Fibroblast of skin of scalp (primary cell): ENCODE measurements at regions not wholly inside any gene's neighbourhood (a gene's known extent, or its start where the extent isn't known, plus 50 kb on each side); places are given as distances from the start of the nearest gene placed in this dataset.

ENCODE experiments used
- DNase-seq: peaks from one replicate; pipeline ENCODE4 v3.0.0-alpha.2; 2013

DNA sequence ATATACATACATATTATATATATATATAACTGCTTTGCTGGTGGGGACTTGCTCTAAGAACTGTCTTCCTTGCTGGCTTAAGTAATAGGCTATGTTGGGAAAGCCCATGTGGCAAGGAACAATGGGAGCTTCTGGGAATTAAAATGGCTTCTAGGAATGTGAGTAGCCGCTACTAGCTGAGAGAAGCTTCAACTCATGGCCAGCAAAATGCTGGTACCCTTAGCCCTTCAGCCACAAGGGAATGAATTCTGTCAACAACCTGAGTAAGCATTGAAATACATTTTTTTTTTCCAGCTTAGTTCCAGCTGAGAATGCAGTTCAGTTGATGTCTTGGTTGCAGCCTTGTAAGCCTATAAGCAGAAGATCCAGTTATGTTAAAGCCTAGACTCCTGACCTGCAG is 911.7 kb upstream of the MAP3K7 start:
- no peak for DNase-seq

DNA sequence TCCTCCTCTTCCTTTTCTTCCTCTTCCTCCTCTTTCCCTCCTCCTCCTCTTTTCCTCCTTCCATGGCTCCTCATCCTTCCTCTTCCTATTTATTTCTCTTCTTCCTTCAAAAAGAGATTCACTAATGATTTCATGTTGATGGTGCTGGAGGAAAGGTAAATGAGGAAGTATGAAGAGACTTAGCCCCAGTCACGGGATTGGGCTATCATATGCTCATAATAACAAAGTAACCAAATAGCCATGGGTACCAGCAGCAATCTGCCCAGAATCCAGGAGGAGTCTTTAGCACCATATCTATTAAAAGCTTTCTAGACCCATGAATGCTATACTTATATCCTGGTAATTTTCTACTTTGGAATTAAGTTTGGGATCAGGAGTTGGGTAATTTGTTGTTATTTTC is 910.9 kb upstream of the MAP3K7 start:
- no peak for DNase-seq

DNA sequence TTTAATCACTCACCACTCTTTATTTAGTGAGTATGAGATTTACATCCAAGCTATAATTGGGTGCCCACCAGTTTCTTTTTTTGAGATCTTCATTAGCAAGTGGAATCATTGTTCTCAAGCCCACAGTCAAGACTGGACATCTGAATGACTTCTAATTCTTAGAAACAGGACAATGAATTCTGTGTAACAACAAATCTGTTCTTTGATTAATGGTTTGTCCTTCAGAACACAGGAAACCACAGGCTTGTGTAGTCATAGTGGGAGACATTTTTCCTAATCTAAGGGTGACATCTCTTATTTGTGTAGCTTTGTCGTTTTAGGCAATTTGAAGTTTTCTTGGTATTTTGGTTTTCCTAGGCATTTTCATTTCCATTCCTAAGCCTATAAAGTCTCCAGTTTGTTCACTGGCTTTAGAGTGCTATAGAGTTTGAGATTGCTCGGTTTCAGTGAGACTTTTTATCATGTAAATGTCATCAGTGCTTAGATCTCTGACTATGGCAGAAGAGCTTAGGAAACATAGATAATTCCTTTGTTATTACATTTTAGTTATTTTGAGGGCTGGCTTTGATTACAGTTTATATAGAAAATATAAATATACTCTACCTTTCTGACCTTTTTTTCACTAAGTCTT is 903.9 kb upstream of the MAP3K7 start:
- DNase-seq, result no peak

DNA sequence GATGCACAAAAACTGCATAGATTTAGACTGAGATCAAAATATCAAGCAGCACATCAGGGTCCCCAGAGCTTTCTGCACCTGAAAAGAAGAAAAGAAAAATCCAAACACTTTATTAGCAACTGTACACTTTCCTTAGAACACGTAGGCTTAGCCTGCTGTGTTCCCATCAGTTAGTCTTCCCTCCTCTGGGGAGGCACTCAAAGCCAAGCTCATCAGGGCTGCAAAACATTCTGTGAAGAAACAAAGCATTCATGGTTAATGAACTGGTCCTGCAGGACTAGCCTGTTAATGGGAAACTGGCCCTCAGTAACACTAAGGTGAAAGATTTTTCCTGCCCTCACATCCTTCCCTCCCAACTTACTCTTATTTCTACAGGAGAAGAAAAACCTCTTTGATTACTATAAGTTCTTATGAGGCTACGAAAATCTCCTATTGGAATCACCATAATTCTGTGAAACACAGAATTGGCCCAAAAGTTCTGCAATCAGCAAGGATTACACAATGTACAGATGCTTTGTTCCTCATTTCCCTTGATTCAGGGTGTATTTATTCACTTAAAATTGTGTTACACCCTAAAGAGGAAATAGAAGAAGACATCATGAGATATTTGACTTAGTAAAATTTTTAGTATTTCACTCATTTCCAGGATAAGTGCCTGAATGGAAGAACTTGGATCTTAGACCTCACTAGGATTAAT is 901.0 kb upstream of the MAP3K7 start:
- no peak for DNase-seq

DNA sequence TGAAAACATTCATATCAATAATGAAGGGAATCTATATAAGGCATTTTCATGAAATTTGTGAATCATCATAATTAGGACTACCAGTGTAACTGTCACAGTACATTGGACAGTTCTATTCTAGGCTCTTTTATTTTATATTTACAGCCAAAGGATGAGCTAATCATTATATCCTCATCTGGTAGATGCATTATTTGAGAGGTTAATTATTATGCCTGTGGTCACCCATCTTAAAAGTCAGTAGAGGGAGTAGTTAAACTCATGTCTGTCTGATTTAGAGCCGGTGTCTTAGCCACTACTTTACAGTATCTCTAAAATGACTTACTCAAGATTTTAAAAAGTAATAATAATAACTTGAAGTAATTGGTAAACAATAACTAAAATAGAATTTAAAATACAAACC is 899.3 kb upstream of the MAP3K7 start:
- DNase-seq, result no peak

DNA sequence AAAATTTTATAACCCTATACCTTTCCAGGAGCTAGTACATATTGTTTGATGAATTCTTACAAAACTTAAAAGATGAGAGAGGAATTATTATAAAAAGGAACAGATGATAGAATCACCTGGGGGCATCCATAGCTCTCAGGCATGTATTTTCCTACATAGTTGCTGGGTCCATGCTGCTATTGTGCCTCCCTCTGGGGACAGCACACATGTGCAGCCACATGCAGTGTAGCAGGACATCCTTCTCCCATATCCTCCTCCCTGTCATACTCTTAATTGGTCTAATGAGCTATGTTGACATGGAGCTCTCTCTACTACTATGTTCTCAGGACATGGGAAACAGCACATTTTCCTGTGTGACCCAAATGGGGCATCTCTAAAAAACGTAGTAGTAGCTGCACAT is 898.2 kb upstream of the MAP3K7 start:
- no peak for DNase-seq

DNA sequence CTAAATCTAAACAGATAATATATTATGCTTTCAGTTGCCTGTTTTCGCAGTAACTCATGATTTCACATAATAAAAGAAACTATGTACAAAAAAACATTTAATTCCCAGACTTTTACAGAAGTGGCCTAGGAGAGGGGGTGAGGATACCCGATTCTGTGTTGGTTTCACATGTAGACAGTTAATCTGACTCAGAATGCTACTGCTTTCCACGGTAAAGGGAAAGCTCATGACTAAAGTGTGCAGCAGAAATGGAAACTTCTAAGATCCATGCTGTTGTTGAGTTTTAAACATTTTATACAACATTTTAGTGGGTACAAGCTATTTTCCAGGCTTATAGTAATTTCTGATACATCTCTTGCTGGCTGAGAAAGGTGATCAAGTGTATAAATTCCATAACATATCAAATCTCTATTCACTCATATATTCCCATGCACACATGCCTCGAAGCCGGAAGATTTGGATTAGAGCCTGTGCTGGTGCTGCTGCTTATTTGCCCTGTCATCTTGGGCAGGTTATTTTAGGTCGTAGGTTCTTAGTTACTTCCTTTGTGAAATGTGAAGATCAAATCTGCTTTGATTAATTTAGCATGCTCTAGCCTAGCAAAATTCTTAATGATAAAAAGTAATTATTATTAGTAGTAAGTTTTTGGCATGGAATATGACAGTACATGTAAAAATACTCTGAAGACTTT is 896.7 kb upstream of the MAP3K7 start:
- DNase-seq, result no peak

DNA sequence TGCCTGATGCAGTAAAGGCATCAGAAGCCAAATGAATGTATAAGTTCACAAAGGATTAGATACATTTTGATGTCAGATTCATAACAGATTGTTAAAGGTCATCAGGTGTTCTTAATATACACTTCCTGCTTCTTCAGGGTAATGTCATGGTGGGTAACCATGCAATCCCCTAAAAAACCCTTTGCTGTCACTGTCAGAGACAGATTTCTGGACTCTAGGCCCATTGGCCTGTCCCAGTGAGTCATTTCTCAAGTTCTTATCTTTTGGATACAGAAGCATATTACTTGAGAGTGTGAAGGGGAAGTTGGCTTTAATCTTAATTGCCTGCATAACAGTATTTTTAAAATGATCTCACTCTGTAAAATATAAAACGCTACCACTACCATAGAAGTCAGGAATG is 895.6 kb upstream of the MAP3K7 start:
- DNase-seq, result no peak

DNA sequence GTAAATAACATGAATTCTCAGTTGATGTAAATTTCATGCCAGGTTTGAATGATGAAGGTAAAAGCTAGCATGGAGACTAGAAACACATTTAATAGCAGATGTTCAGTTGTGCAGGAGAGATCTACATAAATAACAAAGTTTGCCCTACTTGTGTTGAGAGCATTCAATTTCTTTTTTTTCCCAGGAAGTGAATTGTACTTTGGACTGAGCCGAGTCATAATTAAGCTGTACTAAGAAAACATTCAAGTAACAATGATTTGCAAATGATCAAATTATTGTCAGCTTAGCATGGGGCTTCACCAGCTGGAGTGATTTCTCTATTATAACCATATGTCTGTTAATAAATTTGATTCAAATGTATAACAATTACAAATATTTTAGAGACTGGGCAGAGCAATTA is 893.5 kb upstream of the MAP3K7 start:
- no peak for DNase-seq

DNA sequence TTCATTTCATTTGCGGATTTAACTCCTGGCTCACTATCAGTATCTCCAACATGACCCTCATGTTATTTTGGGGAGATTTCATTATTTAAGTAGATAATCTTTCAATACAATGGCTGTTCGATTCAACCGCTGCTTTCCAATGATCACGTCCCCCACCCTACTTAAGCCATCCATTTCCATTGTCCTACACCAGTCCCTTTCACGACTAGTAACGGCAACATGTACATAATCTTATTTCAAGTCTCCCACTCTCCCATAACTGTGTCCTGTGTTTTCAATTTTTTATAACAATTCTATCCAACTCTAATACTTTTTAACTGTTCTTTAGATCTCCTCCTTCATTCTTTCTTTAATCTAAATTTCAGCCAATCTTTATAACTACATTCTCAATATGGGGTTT is 890.8 kb upstream of the MAP3K7 start:
- no peak for DNase-seq

DNA sequence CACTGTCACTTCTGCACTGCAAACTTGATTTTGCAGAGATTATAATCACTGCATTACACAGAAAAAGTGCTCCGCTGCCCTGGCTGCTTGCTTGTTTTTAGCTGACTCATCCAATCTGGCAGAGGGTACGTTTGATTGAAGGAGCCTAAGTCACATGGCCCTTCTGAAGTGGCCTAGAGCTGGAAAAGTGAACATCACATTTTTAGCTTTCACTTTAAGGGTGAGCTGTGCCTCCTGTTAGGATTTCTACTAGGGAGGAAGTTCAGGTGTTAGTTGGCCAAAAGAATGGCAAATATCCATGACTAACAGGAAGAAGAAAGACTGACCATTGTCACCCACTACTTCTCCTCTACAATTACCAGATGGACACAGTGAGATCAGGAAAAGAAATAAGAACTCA is 889.1 kb upstream of the MAP3K7 start:
- DNase-seq, result no peak

DNA sequence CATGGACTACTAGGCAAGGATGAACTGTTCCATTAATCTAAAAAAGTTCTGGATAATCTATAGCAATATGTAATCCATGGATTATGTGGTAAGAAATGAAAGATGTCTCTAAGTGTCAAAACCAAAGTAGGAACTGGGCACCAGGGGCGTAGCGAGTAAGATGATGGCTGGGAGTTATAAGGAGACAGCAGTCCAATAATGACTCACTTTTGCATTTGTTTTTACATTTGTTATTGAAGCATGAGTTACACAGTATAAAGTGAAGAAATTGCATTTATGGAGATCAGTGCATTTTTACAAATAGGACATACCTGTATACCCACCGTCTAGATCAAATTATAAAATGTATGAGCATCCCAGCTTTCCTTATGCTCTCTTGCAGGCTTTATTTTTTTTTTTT is 878.5 kb upstream of the MAP3K7 start:
- DNase-seq, result no peak

DNA sequence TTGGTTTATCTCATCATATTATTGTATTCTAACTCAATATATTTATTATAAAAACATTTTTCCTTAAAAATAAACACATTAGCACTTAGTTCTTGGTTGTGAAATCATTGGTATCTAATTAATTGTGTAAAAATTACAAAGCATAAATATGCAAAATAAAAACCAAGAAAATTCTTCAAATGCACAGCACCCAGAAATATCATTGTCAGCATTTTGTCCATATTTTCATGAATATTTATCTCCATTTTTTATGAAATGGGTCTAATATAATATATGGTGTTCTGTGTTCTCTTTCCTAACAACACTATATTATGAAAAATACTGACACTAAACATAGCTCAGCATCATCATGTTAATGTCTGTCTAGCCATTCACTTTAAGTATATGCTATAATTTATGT is 877.8 kb upstream of the MAP3K7 start:
- DNase-seq, result no peak

DNA sequence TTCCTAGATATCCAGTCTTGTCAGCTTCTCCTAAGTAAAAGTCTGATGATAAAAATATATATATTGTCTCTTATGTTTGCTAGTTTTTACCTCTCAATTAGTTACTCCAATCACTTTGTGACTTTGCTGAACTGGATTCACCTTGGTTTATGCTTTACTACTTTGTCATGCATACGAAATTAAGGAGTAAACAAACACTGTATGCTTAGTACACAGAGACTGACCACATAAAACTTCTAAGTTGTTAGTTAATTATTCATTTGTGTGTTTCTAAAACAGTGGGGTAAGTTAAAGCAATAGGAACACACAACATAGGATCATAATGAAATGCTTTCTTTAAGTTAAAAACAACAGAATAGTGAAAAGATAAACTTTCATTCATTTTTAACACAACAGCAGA is 877.3 kb upstream of the MAP3K7 start:
- DNase-seq, result no peak

DNA sequence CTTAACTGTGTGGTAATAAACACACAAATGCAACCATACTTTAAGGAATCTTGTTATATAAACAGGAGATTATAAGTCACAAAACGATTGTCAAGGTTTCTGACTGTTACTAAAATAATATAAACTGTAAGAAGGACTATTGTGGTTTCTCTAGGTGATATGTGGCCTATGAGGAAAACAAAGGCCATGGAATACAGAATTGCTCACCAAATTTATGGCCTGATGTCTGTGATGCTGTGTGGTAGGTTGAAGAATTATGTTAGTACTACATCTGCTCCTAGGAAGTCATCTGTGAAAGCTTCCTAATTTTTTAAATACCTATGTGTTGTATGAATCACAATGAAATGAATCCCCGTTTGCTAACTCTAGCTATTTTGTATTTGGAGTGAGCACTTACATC is 875.4 kb upstream of the MAP3K7 start:
- no peak for DNase-seq

DNA sequence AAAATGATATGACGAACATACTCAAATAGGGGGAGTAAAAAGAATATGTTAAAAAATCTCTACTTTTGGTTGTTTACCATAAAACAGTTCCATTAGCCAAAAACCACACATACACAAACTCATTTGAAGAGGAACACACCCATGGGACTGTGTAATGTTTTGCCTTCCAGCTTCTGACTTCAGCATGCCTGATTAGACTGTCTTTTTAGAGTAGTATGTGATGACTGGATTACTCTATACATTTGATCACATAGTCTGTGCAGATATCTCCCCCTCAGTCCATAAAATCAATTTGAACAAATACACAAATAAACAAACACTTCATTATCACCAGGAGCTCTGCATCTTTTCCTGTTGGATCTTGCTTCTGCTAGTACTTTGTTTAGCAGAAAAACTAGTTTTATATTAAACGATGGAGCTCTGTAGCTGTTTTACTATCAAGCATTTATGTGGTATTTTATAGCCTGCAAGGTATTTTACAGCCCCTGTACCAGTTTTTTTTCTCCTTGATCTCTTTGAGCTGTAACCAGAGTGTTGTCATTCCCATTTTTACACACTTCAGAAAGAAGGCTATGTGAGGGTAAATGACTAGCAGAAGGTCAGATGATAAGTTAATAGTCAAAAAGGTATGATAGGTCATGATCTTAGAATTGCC is 866.5 kb upstream of the MAP3K7 start:
- no peak for DNase-seq

DNA sequence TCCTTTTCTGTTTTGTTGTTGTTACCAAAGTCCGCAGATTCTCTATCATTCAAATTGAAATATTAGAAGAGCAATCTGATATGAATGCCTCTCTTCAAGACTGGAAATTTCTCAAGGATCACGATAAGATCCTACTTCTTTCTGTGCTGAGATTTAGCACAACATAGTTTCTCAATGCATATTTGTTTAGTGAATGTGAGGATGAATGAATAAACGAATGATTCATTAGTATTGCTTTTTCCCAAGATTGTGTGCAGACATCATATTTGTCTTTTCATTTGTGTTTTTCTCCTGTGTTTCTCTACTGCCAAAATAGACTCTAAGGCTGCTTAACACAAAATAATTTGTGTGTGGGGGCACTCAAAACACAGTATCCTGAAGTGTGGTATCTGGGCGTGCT is 862.7 kb upstream of the MAP3K7 start:
- DNase-seq, result no peak

DNA sequence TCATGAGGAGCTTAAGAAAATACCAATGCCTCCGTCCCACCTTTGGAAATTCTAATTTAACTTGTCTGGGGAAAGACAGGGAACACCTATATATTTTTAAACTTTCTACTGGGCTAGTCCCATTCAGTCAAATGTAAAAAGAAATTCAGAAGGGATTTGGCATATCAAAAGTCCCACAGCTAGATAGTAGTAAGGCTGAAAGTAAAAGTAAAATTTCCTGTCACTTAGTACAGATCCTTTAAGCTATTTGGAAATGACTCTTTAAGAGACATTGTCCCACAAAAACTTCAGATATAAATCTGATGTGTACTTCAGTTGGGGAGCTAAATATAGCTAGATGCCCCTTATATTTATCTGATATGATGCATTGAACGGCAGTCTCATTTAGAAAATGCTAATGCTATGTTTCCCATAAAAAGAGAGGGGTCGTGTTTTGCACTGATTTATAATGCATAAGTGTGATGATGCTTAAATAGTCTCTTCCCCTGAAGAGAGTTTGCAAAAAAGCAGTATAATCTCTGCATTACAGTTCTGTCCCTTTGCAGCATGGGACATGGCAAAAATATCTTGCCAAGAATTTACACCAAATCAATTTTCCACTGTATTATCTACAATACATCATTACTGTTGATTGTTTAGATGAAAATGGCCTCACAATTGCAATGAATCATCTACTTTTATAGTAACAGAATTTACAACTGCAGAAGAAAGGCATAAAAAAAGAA is 860.8 kb upstream of the MAP3K7 start:
- no peak for DNase-seq

DNA sequence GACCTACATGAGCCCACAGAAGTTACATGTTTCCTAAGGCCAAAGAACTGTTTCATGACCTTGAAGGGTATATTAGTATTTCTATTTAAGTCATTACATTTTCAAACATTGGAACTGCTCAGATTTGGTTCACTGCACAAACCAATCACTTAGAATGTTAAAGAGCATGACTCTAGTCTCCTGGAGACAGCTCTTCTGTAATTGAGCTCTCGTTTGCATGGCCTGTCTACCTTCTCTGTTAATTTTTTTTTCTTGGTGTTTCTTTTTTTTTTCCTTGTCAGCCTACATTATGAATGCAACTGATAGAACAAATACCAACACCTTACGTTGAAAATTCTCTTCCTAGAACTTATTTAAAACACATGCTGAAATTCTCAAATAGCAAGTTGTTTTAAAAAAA is 860.2 kb upstream of the MAP3K7 start:
- no peak for DNase-seq

DNA sequence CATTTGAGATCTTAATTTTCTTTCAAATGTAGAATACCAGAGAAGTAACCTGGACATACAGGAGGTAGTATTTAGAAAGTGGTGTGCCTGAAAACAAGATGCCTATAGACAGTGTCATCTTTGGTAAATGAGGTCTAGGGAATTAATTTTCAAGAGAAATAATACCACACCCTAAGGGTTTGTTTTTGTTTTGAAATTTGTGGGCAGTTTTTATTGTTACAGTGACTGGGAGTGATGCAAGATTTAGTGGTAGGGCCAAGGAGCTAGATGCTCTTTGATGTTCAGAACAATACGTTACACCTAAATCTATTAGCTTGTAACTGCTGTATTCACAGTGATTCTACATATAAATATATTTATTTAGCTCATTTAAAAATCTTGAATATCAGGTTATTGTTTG is 856.5 kb upstream of the MAP3K7 start:
- DNase-seq, result no peak

DNA sequence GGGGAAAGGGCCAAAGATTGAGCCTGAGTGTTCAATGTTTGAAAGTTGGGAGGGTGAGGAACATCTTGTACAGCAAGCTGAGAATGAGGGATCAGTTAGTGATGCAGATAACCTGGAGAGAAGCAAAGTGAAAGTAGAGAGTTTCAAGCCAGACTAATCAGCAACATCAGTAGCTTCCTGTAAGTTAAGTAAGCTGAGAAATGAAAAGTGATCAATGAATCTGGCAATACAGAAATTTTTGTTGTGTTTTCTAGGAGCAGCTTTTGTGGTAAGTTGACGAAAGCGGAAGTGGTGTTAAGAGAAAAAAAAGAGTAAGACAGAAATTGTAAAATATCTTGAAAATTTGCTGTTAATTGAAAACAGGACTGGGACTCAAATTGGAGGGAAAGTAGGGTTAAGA is 855.5 kb upstream of the MAP3K7 start:
- DNase-seq, result no peak

DNA sequence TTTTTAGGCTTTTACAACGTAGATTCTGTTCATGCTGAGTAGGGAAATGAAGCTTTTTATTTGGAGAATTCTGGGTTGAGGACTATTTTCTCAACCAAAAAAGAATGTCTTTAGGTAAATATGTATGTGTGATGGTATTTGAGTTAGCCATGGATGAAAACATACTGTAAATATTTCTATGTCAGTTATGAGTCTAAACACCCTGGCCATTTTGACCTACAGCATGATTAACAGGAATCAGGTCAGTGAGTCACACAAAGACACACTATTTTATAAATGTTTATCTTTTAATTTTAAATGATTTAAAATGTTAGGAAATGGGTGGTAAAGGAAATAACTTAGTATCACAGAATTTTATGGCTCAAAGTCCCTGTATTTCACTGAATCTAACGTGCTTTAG is 851.7 kb upstream of the MAP3K7 start:
- DNase-seq, result peak; percentile 17

DNA sequence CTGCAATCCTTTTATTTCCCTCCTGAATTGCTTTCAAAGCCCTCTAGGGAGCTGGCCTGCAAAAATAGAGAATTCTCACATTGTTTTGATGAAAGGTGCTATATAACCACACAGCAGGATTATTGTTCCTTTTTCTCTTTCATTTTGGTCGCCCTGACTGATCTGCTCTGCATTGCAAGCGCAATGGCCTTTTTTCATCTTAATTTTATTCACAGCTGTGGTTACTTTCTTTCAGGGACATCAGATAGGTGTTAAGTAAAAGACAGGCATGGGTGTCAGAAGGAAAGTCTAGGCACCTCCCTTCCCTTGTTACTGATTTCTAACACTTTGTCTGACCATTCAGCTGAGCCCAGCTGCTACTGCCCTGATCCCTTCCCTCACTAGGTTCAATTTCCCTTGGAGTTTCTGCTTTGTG is 850.5 kb upstream of the MAP3K7 start:
- DNase-seq, result no peak
